Right cardiac atrium (tissue), 5 donors: ENCODE measurements at regions not wholly inside any gene's neighbourhood (a gene's known extent, or its start where the extent isn't known, plus 50 kb on each side); places are given as distances from the start of the nearest gene placed in this dataset.
A peak's percentile ranks its signal among the peaks of the same experiment; 100 is the strongest.

ENCODE experiments used
- ATAC-seq, 2 donors: fragments of 200-7000 bp; cut with Tn5 transposase; one replicate each; pipeline versions ENCODE4 v1.8.0 to v1.9.1; 2020; ENCODE audit warnings: moderate library complexity in 2 of 2, mild to moderate bottlenecking in 1 of 2
- DNase-seq, 3 donors: peaks; one replicate each; pipeline ENCODE4 v3.0.0-alpha.2; 2020
- H3K27ac ChIP-seq: one replicate; pipeline ENCODE4 v1.5.1; 2013; ENCODE audit warnings: mild to moderate bottlenecking, low read length, control low read depth, moderate library complexity
- H3K27me3 ChIP-seq: one replicate; pipeline ENCODE4 v1.6.1; 2013; ENCODE audit not compliant: control insufficient read depth, insufficient read depth
- H3K4me1 ChIP-seq: one replicate; pipeline ENCODE4 v1.6.1; 2013; ENCODE audit warnings: low read length; ENCODE audit not compliant: control insufficient read depth, insufficient read depth
- H3K4me3 ChIP-seq: one replicate; pipeline ENCODE4 v1.5.1; 2013; ENCODE audit warnings: low read length, control low read depth
- H3K9me3 ChIP-seq: one replicate; pipeline ENCODE4 v1.6.1; 2013; ENCODE audit warnings: low read length; ENCODE audit not compliant: control insufficient read depth
- WGBS: extraction: QIAGEN DNeasy Blood & Tissue Kit; methylation state at CpG from one replicate; pipeline ENCODE4 v1.1.7; 2013; 5-methylcytosine and 5-hydroxymethylcytosine counted together
- intact Hi-C, 4 donors: fragments of 100-400 bp; cut with DNase I; formaldehyde crosslinking; loops; one replicate each; pipeline versions ENCODE4 v1.11.0 to v1.14.0; 2022 to 2023
- donor health status: healthy with polysubstance abuse.
- donor health status: DM: no; HTN: yes; CAD: no.
- donor health status: DM: no; HTN: no; CAD: no.
- donor health status: DM: no; HTN: yes; CAD: no; lungs with severe emphysema.
- donor health status: DM: yes; HTN: yes; CAD: no.

GRCh38 chr4:145234091-145234706 is 53.8 kb upstream of the OTUD4 start:
- DNase-seq (no peak), ATAC-seq (peak; percentile 67 to 70)
- Histone ChIP-seq H3K27me3 (no peaks in the 10 kb centered on the region), H3K27ac (no peak overlapping the region), H3K4me3 (no peak overlapping the region), H3K4me1 (no peaks in the 10 kb centered on the region), H3K9me3 (no peaks in the 10 kb centered on the region)
- 29% methylated on average over 1 of the region's 1 CpG for WGBS
- intact Hi-C loops: loop anchor here in 3 of 4 donors (5.0 to 10.0 kb wide), 5 partner anchors 321 to 381 kb away; partner anchors contain the start of gene MMAA (in 1 of the 3)

- Histone ChIP-seq H3K4me3 (no peak overlapping the region), H3K27ac (no peak overlapping the region), H3K27me3 (no peaks in the 10 kb centered on the region), H3K9me3 (no peaks in the 10 kb centered on the region), H3K4me1 (no peaks in the 10 kb centered on the region)
- intact Hi-C loops: loop anchor here in 3 of 4 donors (5.0 to 10.0 kb wide), 5 partner anchors 323 to 383 kb away; partner anchors contain the start of gene MMAA (in 1 of the 3)
- ATAC-seq (no peak), DNase-seq (no peak)
- 70% methylated on average over 8 of the region's 8 CpGs for WGBS
Measured at GRCh38 chr4:145231906-145232700, 51.7 kb upstream of the OTUD4 start.

- Histone ChIP-seq H3K4me1 (no peaks in the 10 kb centered on the region), H3K4me3 (no peak overlapping the region), H3K27me3 (no peaks in the 10 kb centered on the region), H3K9me3 (no peaks in the 10 kb centered on the region), H3K27ac (no peak overlapping the region)
- WGBS: 56% methylated on average over 2 of the region's 2 CpGs
- no peak for DNase-seq
- intact Hi-C loops: loop anchor here in 3 of 4 donors (5.0 to 10.0 kb wide), 5 partner anchors 324 to 384 kb away; partner anchors contain the start of gene MMAA (in 1 of the 3)
- no peak for ATAC-seq
Measured at GRCh38 chr4:145230726-145231125, 50.3 kb upstream of the OTUD4 start.
